Immature natural killer cell (primary cell): ENCODE measurements at regions not wholly inside any gene's neighbourhood (a gene's known extent, or its start where the extent isn't known, plus 50 kb on each side); places are given as distances from the start of the nearest gene placed in this dataset.

ENCODE experiments used
- DNase-seq, 3 donors: peaks; one replicate each; pipeline ENCODE4 v3.0.0; 2022; ENCODE audit warnings: mixed read lengths in 1 of 3
- H3K27ac Mint-ChIP-seq, 6 donors: one replicate each; pipeline ENCODE4 v1.8.0; 2020; ENCODE audit warnings: mixed read lengths in 6 of 6, mild to moderate bottlenecking in 5 of 6, inconsistent platforms in 4 of 6, moderate library complexity in 3 of 6
- H3K27me3 Mint-ChIP-seq, 3 donors: one replicate each; pipeline ENCODE4 v1.8.0; 2020 to 2021; ENCODE audit warnings: low read depth in 3 of 3, mild to moderate bottlenecking in 3 of 3, mixed read lengths in 3 of 3, moderate library complexity in 3 of 3, inconsistent platforms in 1 of 3
- H3K36me3 Mint-ChIP-seq, 3 donors: one replicate each; pipeline ENCODE4 v1.8.0; 2020; ENCODE audit warnings: mixed read lengths in 3 of 3, inconsistent platforms in 2 of 3, mild to moderate bottlenecking in 2 of 3
- H3K4me1 Mint-ChIP-seq, 2 donors: one replicate each; pipeline ENCODE4 v1.8.0; 2020; ENCODE audit warnings: inconsistent platforms in 2 of 2, mild to moderate bottlenecking in 2 of 2, mixed read lengths in 2 of 2, moderate library complexity in 1 of 2
- H3K4me3 Mint-ChIP-seq, 5 donors: one replicate each; pipeline ENCODE4 v1.8.0; 2020; ENCODE audit warnings: mild to moderate bottlenecking in 5 of 5, mixed read lengths in 5 of 5, inconsistent platforms in 3 of 5, moderate library complexity in 3 of 5
- H3K9me3 Mint-ChIP-seq, 6 donors: one replicate each; pipeline ENCODE4 v1.8.0; 2020; ENCODE audit warnings: mild to moderate bottlenecking in 6 of 6, mixed read lengths in 6 of 6, inconsistent platforms in 4 of 6, moderate library complexity in 3 of 6

GRCh38 chr21:16573578-16573977, 843.8 kb downstream of the USP25 start:
- Mint-ChIP-seq H3K36me3 (no peaks in the 10 kb centered on the region), H3K27ac (no peak overlapping the region), H3K9me3 (peaks cover 5 to 43% (median 20%) of the 10 kb centered on the region in 6 donors), H3K4me1 (no peaks in the 10 kb centered on the region), H3K27me3 (no peaks in the 10 kb centered on the region), H3K4me3 (no peak overlapping the region)
- no peak for DNase-seq

GRCh38 chr21:16577975-16578374, 848.2 kb downstream of the USP25 start:
- peaks cover 5 to 36% (median 15%) of the 10 kb centered on the region in 6 donors for H3K9me3 Mint-ChIP-seq
- H3K36me3 Mint-ChIP-seq, result no peaks in the 10 kb centered on the region
- H3K27me3 Mint-ChIP-seq, result no peaks in the 10 kb centered on the region
- H3K4me1 Mint-ChIP-seq, result no peaks in the 10 kb centered on the region
- no peak for DNase-seq
- H3K4me3 Mint-ChIP-seq, result no peak overlapping the region
- H3K27ac Mint-ChIP-seq, result no peak overlapping the region

- no peak for DNase-seq
- peaks cover 7 to 34% (median 13%) of the 10 kb centered on the region in 6 donors for H3K9me3 Mint-ChIP-seq
- no peaks in the 10 kb centered on the region for H3K27me3 Mint-ChIP-seq
- no peak overlapping the region for H3K27ac Mint-ChIP-seq
- no peak overlapping the region for H3K4me3 Mint-ChIP-seq
- peaks cover 0 to 3% (median 0%) of the 10 kb centered on the region in 3 donors for H3K36me3 Mint-ChIP-seq
- H3K4me1 Mint-ChIP-seq, result no peaks in the 10 kb centered on the region
These were observed 849.1 kb downstream of the USP25 start for GRCh38 chr21:16578912-16579311.

GRCh38 chr21:16579538-16579937, 849.8 kb downstream of the USP25 start:
- no peak for DNase-seq
- H3K27me3 Mint-ChIP-seq, result no peaks in the 10 kb centered on the region
- no peaks in the 10 kb centered on the region for H3K4me1 Mint-ChIP-seq
- peaks cover 0 to 3% (median 0%) of the 10 kb centered on the region in 3 donors for H3K36me3 Mint-ChIP-seq
- H3K4me3 Mint-ChIP-seq, result no peak overlapping the region
- H3K27ac Mint-ChIP-seq, result no peak overlapping the region
- H3K9me3 Mint-ChIP-seq, result peaks cover 4 to 32% (median 11%) of the 10 kb centered on the region in 6 donors

GRCh38 chr21:16580661-16581060, 850.9 kb downstream of the USP25 start:
- no peak for DNase-seq
- H3K4me1 Mint-ChIP-seq, result no peaks in the 10 kb centered on the region
- H3K27ac Mint-ChIP-seq, result no peak overlapping the region
- no peak overlapping the region for H3K4me3 Mint-ChIP-seq
- H3K36me3 Mint-ChIP-seq, result peaks cover 0 to 3% (median 0%) of the 10 kb centered on the region in 3 donors
- H3K27me3 Mint-ChIP-seq, result no peaks in the 10 kb centered on the region
- peaks cover 8 to 31% (median 11%) of the 10 kb centered on the region in 6 donors for H3K9me3 Mint-ChIP-seq

- Mint-ChIP-seq H3K27me3 (no peaks in the 10 kb centered on the region), H3K4me3 (no peak overlapping the region), H3K36me3 (peaks cover 0 to 3% (median 0%) of the 10 kb centered on the region in 3 donors)
These were observed 853.8 kb downstream of the USP25 start for GRCh38 chr21:16583556-16583955.

GRCh38 chr21:16584756-16585155, 855.0 kb downstream of the USP25 start:
- Mint-ChIP-seq H3K4me1 (no peaks in the 10 kb centered on the region), H3K36me3 (peaks cover 0 to 3% (median 0%) of the 10 kb centered on the region in 3 donors), H3K4me3 (no peak overlapping the region), H3K27ac (no peak overlapping the region), H3K9me3 (peaks cover 5 to 21% (median 7%) of the 10 kb centered on the region in 6 donors), H3K27me3 (no peaks in the 10 kb centered on the region)
- no peak for DNase-seq

More at GRCh38 chr21:16583556-16583955, 853.8 kb downstream of the USP25 start:
- Mint-ChIP-seq H3K9me3 (peaks cover 5 to 21% (median 6%) of the 10 kb centered on the region in 6 donors), H3K4me1 (no peaks in the 10 kb centered on the region), H3K27ac (no peak overlapping the region)
- no peak for DNase-seq

- no peak for DNase-seq
- Mint-ChIP-seq H3K9me3 (peaks cover 5 to 20% (median 8%) of the 10 kb centered on the region in 6 donors), H3K4me3 (no peak overlapping the region), H3K27me3 (no peaks in the 10 kb centered on the region), H3K27ac (no peak overlapping the region), H3K36me3 (peaks cover 0 to 3% (median 0%) of the 10 kb centered on the region in 3 donors), H3K4me1 (no peaks in the 10 kb centered on the region)
These were observed 856.1 kb downstream of the USP25 start for GRCh38 chr21:16585896-16586295.

- no peak overlapping the region for H3K27ac Mint-ChIP-seq
- H3K4me3 Mint-ChIP-seq, result no peak overlapping the region
- DNase-seq, result no peak
- no peaks in the 10 kb centered on the region for H3K4me1 Mint-ChIP-seq
- H3K27me3 Mint-ChIP-seq, result no peaks in the 10 kb centered on the region
- peaks cover 5 to 17% (median 8%) of the 10 kb centered on the region in 6 donors for H3K9me3 Mint-ChIP-seq
- peaks cover 0 to 3% (median 0%) of the 10 kb centered on the region in 3 donors for H3K36me3 Mint-ChIP-seq
These were observed 857.4 kb downstream of the USP25 start for GRCh38 chr21:16587141-16587581.

GRCh38 chr21:16587681-16588375, 858.0 kb downstream of the USP25 start:
- Mint-ChIP-seq H3K4me3 (no peak overlapping the region), H3K9me3 (peaks cover 5 to 20% (median 7%) of the 10 kb centered on the region in 6 donors), H3K36me3 (peaks cover 0 to 3% (median 0%) of the 10 kb centered on the region in 3 donors), H3K27me3 (no peaks in the 10 kb centered on the region), H3K4me1 (no peaks in the 10 kb centered on the region), H3K27ac (no peak overlapping the region)
- no peak for DNase-seq

- no peak overlapping the region for H3K27ac Mint-ChIP-seq
- H3K9me3 Mint-ChIP-seq, result peaks cover 4 to 21% (median 8%) of the 10 kb centered on the region in 6 donors
- DNase-seq, result no peak
- peaks cover 0 to 3% (median 0%) of the 10 kb centered on the region in 3 donors for H3K36me3 Mint-ChIP-seq
- no peak overlapping the region for H3K4me3 Mint-ChIP-seq
- no peaks in the 10 kb centered on the region for H3K4me1 Mint-ChIP-seq
- H3K27me3 Mint-ChIP-seq, result no peaks in the 10 kb centered on the region
These were observed 858.7 kb downstream of the USP25 start for GRCh38 chr21:16588433-16588860.

- H3K4me1 Mint-ChIP-seq, result no peaks in the 10 kb centered on the region
- no peak overlapping the region for H3K4me3 Mint-ChIP-seq
- no peak for DNase-seq
- H3K27me3 Mint-ChIP-seq, result no peaks in the 10 kb centered on the region
- no peaks in the 10 kb centered on the region for H3K36me3 Mint-ChIP-seq
- H3K9me3 Mint-ChIP-seq, result peaks cover 3 to 20% (median 8%) of the 10 kb centered on the region in 6 donors
- H3K27ac Mint-ChIP-seq, result no peak overlapping the region
These were observed 859.5 kb downstream of the USP25 start for GRCh38 chr21:16589006-16589898.

- no peaks in the 10 kb centered on the region for H3K27me3 Mint-ChIP-seq
- DNase-seq, result no peak
- H3K36me3 Mint-ChIP-seq, result no peaks in the 10 kb centered on the region
- no peak overlapping the region for H3K4me3 Mint-ChIP-seq
- no peak overlapping the region for H3K27ac Mint-ChIP-seq
- no peaks in the 10 kb centered on the region for H3K4me1 Mint-ChIP-seq
- H3K9me3 Mint-ChIP-seq, result peaks cover 4 to 21% (median 8%) of the 10 kb centered on the region in 6 donors
These were observed 860.4 kb downstream of the USP25 start for GRCh38 chr21:16590186-16590585.
